ENCODE measurements at regions not wholly inside any gene's neighbourhood (a gene's known extent, or its start where the extent isn't known, plus 50 kb on each side); places are given as distances from the start of the nearest gene placed in this dataset.
"Not testable (repeated sequence)": the region's sequence is repeated elsewhere in the genome, so short reads cannot be mapped to it uniquely, and the experiment has no call there.

- DNase-seq (ENCODE audit: low read depth in 4 of 4, low spot score in 1 of 4), result no peak
These were observed 109.1 kb upstream of the ANK2 start for GRCh38 chr4:112940336-112940735.

GRCh38 chr4:112942077-112942476, 107.4 kb upstream of the ANK2 start:
- no peak for DNase-seq (ENCODE audit: low read depth in 4 of 4, low spot score in 1 of 4)

DNA sequence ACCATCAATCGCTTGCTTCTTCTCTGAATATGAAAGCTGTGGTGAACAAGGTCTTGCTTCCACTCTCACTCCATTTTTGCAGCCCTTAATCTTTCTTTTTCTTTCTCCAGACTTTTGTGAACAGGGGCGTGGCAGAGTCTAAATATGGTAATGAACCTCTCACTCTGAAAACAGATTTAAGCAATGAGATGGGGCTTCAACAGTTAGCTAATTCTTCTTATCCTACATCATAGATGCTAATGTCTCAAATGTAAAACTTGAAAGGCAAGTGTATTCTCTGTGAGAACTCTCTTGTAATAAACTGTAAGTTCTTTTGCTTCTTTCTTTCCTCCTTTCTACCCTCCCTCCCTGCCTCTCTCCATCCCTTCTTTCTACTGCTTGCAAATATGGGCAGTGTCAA, 106.5 kb upstream of the ANK2 start:
- no peak for DNase-seq (ENCODE audit: low read depth in 4 of 4, low spot score in 1 of 4)

GRCh38 chr4:112944006-112944405, 105.4 kb upstream of the ANK2 start:
- no peak for DNase-seq (ENCODE audit: low read depth in 4 of 4, low spot score in 1 of 4)

DNA sequence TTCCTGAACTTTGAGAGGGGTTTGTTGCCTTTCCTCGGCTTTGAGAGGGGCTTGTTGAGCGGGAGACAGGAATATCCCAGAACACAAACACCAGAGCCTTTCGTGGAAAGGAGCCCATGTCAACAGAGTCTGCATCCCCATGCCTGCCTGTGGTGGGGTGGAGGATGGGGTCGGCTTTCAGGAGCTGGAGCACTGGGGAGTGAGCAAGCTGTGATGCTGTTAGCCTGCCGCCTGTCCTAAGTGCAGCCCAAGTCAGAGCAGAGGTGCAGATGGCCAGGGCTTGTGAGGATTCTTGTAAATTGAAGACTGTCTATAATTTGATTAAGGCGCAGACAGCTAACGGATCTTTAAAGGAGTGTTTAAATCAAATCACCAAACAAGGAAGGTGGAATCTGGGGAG, 103.3 kb upstream of the ANK2 start:
- DNase-seq (ENCODE audit: low read depth in 4 of 4, low spot score in 1 of 4), result no peak

DNA sequence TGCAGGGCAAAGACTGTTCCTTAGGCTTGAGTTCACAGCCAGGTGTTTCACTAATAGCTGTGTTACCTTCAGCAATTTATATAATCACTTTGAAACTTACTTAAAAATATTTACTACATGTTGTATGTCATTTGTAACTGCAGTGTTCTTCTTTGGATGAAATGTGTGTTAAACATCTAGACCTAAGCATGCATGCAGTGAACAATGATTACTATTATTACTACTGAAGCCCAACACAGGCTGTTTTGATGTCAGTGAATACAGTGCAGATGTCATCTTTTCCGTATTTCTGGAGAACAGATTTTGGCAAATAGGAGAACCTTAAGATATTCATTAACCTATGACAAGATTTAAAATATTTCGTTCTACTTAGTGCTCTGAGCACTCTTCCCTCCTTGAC, 101.8 kb upstream of the ANK2 start:
- no peak for DNase-seq (ENCODE audit: low read depth in 4 of 4, low spot score in 1 of 4)

GRCh38 chr4:112951362-112952312, 97.8 kb upstream of the ANK2 start:
- no peak for DNase-seq (ENCODE audit: low read depth in 4 of 4, low spot score in 1 of 4)

DNA sequence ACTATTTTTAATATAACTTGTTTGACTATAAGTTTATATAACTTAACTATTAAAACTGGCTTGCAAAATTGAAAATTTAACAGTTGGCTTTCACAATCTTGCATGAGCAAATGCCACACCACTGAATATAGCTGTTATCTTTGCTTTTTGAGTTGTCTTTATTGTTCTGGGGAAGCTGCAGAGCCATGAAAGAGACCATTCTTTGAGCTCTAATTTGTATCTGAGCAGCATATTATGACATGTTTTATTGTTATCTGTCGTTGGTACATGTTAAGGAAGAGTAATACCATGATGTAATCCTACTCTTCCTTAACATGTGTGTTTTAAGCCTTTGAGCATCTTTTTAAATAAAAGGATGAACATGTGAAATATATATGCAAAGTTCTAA, 97.1 kb upstream of the ANK2 start:
- DNase-seq (ENCODE audit: low read depth in 4 of 4, low spot score in 1 of 4), result no peak

DNA sequence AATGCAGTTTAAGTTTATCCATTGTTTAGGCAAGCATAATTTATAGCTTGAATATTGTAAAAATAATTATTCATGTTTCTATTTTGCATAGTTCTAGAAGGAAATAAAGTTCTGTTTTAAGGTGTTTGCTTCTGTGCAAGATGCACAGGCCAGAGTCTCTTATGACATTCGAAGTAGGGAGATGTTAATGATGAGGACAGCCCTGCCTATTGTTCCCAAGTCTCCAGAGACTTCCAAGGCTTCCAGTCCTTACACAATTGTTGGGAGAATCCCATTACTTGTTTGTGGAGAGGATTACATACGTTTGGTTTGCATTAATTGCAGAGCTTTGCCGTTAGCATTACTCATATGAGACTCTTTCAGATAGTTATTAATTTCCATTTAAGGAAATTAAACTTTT, 96.2 kb upstream of the ANK2 start:
- DNase-seq (ENCODE audit: low read depth in 4 of 4, low spot score in 1 of 4), result no peak

DNA sequence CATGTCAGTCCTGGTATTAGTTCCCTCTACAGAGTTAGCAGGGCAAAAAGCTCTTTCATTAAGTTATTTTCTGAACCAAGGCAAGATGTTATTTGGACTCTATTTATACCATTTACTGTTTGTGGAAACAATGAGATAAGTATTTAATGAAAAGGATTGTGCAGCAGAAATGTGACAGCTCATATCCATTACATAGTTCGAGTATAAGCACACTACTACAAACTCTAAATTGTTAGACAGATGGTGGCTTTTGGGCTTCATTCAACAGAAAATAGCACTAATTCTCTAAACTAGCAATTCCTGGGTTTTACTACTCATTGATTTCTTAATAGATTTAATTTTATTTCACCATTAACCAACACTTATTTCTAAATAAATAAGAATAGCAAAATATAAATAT, 95.2 kb upstream of the ANK2 start:
- no peak for DNase-seq (ENCODE audit: low read depth in 4 of 4, low spot score in 1 of 4)

GRCh38 chr4:112956484-112956896, 93.0 kb upstream of the ANK2 start:
- DNase-seq (ENCODE audit: low read depth in 4 of 4, low spot score in 1 of 4), result no peak

- not testable (repeated sequence) for DNase-seq (ENCODE audit: low read depth in 4 of 4, low spot score in 1 of 4)
These were observed 91.7 kb upstream of the ANK2 start for GRCh38 chr4:112957764-112958163.

- DNase-seq (ENCODE audit: low read depth in 4 of 4, low spot score in 1 of 4), result no peak
These were observed 82.6 kb upstream of the ANK2 start for GRCh38 chr4:112966701-112967488.

GRCh38 chr4:112968451-112969159, 80.8 kb upstream of the ANK2 start:
- DNase-seq (ENCODE audit: low read depth in 4 of 4, low spot score in 1 of 4), result no peak

DNA sequence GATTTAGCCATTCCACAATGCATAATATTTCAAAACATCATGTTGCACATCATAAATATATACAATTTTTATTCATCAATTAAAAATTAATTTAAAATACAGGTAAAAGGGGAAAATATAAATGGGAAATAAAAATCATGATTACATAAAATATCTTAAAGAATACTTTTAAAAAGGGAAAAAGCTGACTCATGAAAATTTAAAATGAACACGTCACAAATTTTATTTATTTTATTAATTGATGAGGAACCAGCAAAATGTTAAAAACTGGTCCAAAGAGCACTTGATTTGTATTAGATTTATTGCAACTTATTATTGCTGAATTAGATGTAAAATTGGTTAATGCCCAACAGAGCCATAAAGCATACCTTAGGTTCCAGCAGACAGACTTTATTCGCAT, 78.5 kb upstream of the ANK2 start:
- DNase-seq (ENCODE audit: low read depth in 4 of 4, low spot score in 1 of 4), result no peak

DNA sequence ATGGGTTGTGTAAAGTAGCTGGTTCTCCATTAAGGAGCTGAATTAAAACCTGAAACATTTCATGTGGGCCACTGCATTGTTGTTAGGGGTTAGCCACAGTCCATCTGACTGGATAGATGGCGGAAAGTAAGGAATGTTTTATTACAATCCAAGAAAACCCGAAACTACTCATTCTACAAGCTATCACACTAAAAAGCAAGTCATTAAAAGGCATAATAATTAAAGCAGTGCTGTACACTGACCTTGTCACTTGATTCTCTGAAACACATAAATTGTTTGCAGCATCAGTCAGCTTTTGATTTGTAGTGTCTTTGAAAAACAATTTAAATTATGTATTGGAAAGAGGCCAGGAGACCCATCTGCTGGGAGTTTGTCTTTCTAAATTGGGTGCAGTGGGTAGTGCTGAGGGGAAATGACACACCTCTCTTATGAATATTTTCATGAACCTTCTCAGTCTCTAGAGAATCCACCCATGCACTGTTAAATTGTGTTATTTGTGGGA, 75.7 kb upstream of the ANK2 start:
- no peak for DNase-seq (ENCODE audit: low read depth in 4 of 4, low spot score in 1 of 4)

- no peak for DNase-seq (ENCODE audit: low read depth in 4 of 4, low spot score in 1 of 4)
These were observed 73.7 kb upstream of the ANK2 start for GRCh38 chr4:112975567-112976355.

- DNase-seq (ENCODE audit: low read depth in 4 of 4, low spot score in 1 of 4), result no peak
These were observed 70.6 kb upstream of the ANK2 start for GRCh38 chr4:112978691-112979472.

DNA sequence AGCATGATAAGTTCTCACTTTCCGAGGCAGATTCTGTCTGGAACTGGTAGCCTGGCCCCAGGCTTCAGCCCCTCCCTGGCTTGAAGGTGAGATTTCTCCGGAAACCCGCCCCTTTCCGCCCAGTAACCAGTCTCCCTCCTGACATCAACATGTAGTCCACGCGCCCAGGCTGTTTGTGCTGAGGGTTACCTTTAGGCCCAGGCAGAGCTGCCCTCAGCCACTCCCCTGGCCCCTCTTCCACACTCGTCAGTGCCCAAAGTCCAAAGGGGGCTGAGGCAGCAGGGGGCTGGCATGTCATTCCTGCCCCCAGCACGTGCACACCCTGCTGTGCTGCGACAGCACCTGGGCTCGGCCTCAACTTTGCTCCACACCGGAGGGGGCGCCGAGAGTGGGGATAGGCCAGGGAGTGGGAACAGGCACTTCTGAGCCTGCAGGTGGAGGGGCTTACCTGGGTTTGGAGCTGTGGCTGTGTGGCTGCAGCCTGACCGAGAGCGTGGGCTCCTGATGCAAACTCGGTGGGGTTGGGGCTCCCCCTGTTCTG, 69.5 kb upstream of the ANK2 start:
- DNase-seq (ENCODE audit: low read depth in 4 of 4, low spot score in 1 of 4), result no peak

- DNase-seq (ENCODE audit: low read depth in 4 of 4, low spot score in 1 of 4), result no peak
These were observed 66.8 kb upstream of the ANK2 start for GRCh38 chr4:112982680-112983079.

Measured in stimulated activated CD4-positive, alpha-beta T cell treated with anti-CD3 and anti-CD28 coated beads, Interleukin-1b, Interleukin-23, amount 100 ng/mL, for 24 hours (primary cell).